OCI-LY3 (cell line): ENCODE measurements at regions not wholly inside any gene's neighbourhood (a gene's known extent, or its start where the extent isn't known, plus 50 kb on each side); places are given as distances from the start of the nearest gene placed in this dataset.

ENCODE experiments used
- CTCF ChIP-seq: fragments of 200-600, 300-600 bp; sonication (generic); IDR thresholded peaks from 2 replicates; pipeline ENCODE4 v1.5.1; 2014; ENCODE audit warnings: antibody characterized with exemption, low read length, low read depth
- EZH2phosphoT487 ChIP-seq: fragments of 200-600 bp; shearing (Covaris generic); IDR thresholded peaks from 2 replicates; pipeline ENCODE4 v1.6.1; 2018; ENCODE audit warnings: antibody characterized with exemption, mixed run types, low read depth

- TF ChIP-seq CTCF, result no peak
- TF ChIP-seq EZH2phosphoT487, result no peak
These were observed 95.2 kb downstream of the ENGASE start for GRCh38 chr17:79169861-79170260.
